KBM-7 (cell line): ENCODE measurements at regions not wholly inside any gene's neighbourhood (a gene's known extent, or its start where the extent isn't known, plus 50 kb on each side); places are given as distances from the start of the nearest gene placed in this dataset.
"Not testable (repeated sequence)": the region's sequence is repeated elsewhere in the genome, so short reads cannot be mapped to it uniquely, and the experiment has no call there.

ENCODE experiments used
- DNase-seq: peaks from one replicate; pipeline ENCODE4 v3.0.0-alpha.2; 2015
- in situ Hi-C: fragments of 300-500 bp; cut with MboI; formaldehyde crosslinking; loops from 2 replicates; pipeline ENCODE4 v1.14.3; 2020; ENCODE audit warnings: low sequenced_read_pairs, low pct_unique_long_range_greater_than_20kb, mixed read lengths

GRCh38 chr15:35691173-35691761 is 145.3 kb upstream of the DPH6 start:
- in situ Hi-C loops: no loop called here

GRCh38 chr15:35691891-35692867 is 146.2 kb upstream of the DPH6 start:
- in situ Hi-C loops: no loop called here

More at GRCh38 chr15:35691173-35691761, 145.3 kb upstream of the DPH6 start:
- DNase-seq: no peak

GRCh38 chr15:35693286-35693685 is 147.3 kb upstream of the DPH6 start:
- in situ Hi-C loops: no loop called here
- DNase-seq: no peak

More at GRCh38 chr15:35691891-35692867, 146.2 kb upstream of the DPH6 start:
- no peak for DNase-seq

GRCh38 chr15:35693886-35694285 is 147.9 kb upstream of the DPH6 start:
- in situ Hi-C loops: no loop called here
- DNase-seq: no peak

GRCh38 chr15:35695003-35695402 is 149.0 kb upstream of the DPH6 start:
- DNase-seq: no peak
- in situ Hi-C loops: no loop called here

GRCh38 chr15:35696767-35697231 is 150.8 kb upstream of the DPH6 start:
- in situ Hi-C loops: no loop called here
- no peak for DNase-seq

GRCh38 chr15:35697549-35698299 is 151.8 kb upstream of the DPH6 start:
- no peak for DNase-seq
- in situ Hi-C loops: no loop called here

- no peak for DNase-seq
- in situ Hi-C loops: no loop called here
These were observed 152.4 kb upstream of the DPH6 start for GRCh38 chr15:35698331-35698730.

GRCh38 chr15:35698966-35699575 is 153.1 kb upstream of the DPH6 start:
- in situ Hi-C loops: no loop called here
- DNase-seq: no peak

GRCh38 chr15:35700091-35700593 is 154.2 kb upstream of the DPH6 start:
- in situ Hi-C loops, DNase-seq: not testable (repeated sequence)

GRCh38 chr15:35701402-35702046 is 155.6 kb upstream of the DPH6 start:
- DNase-seq: no peak
- in situ Hi-C loops: no loop called here

GRCh38 chr15:35702946-35703495 is 157.1 kb upstream of the DPH6 start:
- in situ Hi-C loops: no loop called here
- no peak for DNase-seq

GRCh38 chr15:35705030-35705883 is 159.3 kb upstream of the DPH6 start:
- in situ Hi-C loops: no loop called here
- no peak for DNase-seq

- DNase-seq: no peak
- in situ Hi-C loops: no loop called here
These were observed 160.1 kb upstream of the DPH6 start for GRCh38 chr15:35705884-35706585.

- in situ Hi-C loops: no loop called here
- DNase-seq: no peak
These were observed 167.0 kb upstream of the DPH6 start for GRCh38 chr15:35712956-35713355.

- DNase-seq: no peak
- in situ Hi-C loops: no loop called here
These were observed 167.8 kb upstream of the DPH6 start for GRCh38 chr15:35713733-35714132.

GRCh38 chr15:35717721-35718120 is 171.8 kb upstream of the DPH6 start:
- no peak for DNase-seq
- in situ Hi-C loops: no loop called here
